Subcutaneous abdominal adipose tissue (tissue), 5 donors: ENCODE measurements at regions not wholly inside any gene's neighbourhood (a gene's known extent, or its start where the extent isn't known, plus 50 kb on each side); places are given as distances from the start of the nearest gene placed in this dataset.

Experiments
- H3K27ac ChIP-seq: one replicate; pipeline ENCODE4 v1.7.0; 2013; ENCODE audit warnings: low read depth, mild to moderate bottlenecking, inconsistent platforms, low read length, moderate library complexity
- H3K27me3 ChIP-seq, 5 donors: one replicate each; pipeline ENCODE4 v1.7.0; 2013; ENCODE audit warnings: low read length in 5 of 5, inconsistent platforms in 1 of 5; ENCODE audit not compliant: control insufficient read depth in 5 of 5, insufficient read depth in 4 of 5
- H3K36me3 ChIP-seq, 5 donors: one replicate each; pipeline ENCODE4 v1.7.0; 2013; ENCODE audit warnings: low read length in 5 of 5; ENCODE audit not compliant: control insufficient read depth in 5 of 5, insufficient read depth in 5 of 5
- H3K4me1 ChIP-seq, 5 donors: one replicate each; pipeline ENCODE4 v1.7.0; 2013; ENCODE audit warnings: low read length in 5 of 5, mild to moderate bottlenecking in 3 of 5, moderate library complexity in 1 of 5; ENCODE audit not compliant: control insufficient read depth in 5 of 5, insufficient read depth in 5 of 5
- H3K4me3 ChIP-seq, 5 donors: one replicate each; pipeline ENCODE4 v1.7.0; 2013; ENCODE audit warnings: low read length in 5 of 5, low read depth in 1 of 5
- H3K9ac ChIP-seq, 5 donors: one replicate each; pipeline ENCODE4 v1.7.0; 2013; ENCODE audit warnings: low read length in 5 of 5, mild to moderate bottlenecking in 4 of 5, moderate library complexity in 3 of 5
- H3K9me3 ChIP-seq, 5 donors: one replicate each; pipeline ENCODE4 v1.7.0; 2013; ENCODE audit warnings: low read length in 5 of 5; ENCODE audit not compliant: control insufficient read depth in 5 of 5
- donor health status: healthy.
- donor health status: healthy.
- donor health status: healthy.
- donor health status: healthy.
- donor health status: healthy.

DNA sequence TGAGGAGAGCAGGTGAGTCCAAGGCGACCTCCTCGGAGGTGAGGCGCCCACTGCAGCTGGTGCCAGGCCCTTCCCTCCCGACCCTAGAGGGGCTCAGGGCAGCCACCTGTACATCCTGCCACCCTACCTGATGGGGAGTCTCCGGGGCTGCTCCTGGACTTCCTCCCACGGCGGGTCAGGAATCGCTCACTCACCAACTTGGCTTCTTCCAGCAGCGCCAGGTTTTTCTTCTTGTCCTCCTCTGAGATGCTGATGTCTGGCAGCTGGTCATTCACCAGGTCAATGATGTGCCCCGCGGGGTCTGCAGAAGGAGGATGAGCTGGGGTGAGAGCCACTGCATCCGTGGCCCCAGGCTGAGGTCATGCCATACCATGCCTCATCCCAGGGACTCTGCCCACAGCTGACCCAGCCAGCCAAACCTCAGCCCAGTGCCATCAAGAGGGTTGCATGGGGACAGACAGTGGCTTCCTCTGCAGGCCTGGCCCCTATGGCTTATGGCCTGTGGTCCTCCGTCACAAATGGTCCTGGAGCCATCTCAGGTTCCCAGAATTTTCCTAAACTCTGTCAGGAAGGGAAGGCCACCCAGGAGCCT, 61.0 kb upstream of the LYVE1 start:
- Histone ChIP-seq H3K9ac (no peak overlapping the region), H3K9me3 (no peaks in the 10 kb centered on the region), H3K4me3 (no peak overlapping the region), H3K27ac (no peak overlapping the region), H3K36me3 (no peaks in the 10 kb centered on the region), H3K4me1 (peaks cover 0 to 20% (median 17%) of the 10 kb centered on the region in 5 donors), H3K27me3 (no peaks in the 10 kb centered on the region)

DNA sequence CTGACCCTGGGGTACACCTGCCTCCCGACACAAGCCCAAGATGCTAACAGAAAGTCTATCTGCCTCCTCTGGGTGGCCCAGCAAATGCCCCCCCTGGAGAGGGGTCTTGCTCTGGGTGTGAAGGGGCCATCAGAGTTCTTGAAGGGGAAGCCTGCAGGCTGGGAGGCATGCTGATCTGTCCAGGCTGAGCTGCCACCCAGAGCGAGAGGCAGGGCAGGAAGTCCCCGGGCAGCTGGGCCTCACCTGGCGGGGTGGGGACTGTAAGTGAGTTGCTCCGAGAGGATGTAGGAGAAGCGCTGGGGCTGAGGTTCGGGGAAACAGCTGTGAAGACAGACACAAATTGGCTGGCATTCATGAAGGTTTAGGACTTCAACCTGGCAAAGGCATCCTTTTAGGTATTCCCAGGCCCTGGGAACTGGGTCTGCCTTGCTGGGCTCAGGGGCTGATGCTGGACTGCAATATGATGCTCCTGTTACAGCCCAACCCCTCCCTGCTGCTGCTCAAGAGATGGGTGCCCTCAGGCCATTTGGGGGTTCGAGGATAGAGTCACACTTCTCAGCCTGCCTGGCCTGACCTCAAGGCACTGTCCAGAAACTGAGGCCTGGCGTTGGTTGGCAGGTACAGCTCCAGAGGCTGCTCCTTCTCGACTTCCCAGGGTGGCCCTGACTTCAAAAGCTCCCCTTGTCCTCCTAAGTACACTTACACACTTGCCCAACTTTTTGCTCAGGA, 60.2 kb upstream of the LYVE1 start:
- H3K9me3 ChIP-seq = no peaks in the 10 kb centered on the region
- H3K36me3 ChIP-seq = no peaks in the 10 kb centered on the region
- H3K9ac ChIP-seq = no peak overlapping the region
- no peak overlapping the region for H3K27ac ChIP-seq
- no peaks in the 10 kb centered on the region for H3K27me3 ChIP-seq
- H3K4me1 ChIP-seq = peaks cover 2 to 29% (median 25%) of the 10 kb centered on the region in 5 donors
- H3K4me3 ChIP-seq = no peak overlapping the region

DNA sequence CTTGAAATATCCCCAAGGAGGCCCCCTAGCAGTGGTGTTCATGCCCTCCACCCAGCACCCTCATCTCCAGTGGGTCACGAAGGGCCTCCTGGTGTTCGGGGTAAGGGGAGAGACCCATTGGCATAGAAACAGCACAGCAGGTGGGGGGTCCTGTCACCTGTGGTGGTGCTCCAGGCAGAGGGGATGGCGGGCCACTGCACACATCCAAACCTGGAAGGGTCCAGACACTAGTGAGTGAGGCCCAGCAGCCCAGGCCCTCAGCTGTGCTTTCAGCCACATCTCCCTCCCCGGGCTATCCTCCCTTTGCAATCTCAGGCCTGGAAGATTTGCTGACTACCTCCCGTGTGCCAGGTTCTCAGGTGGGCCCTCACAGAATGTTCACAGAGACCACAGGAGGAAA, 59.4 kb upstream of the LYVE1 start:
- Histone ChIP-seq H3K27me3 (no peaks in the 10 kb centered on the region), H3K9ac (no peak overlapping the region), H3K4me1 (peaks cover 2 to 36% (median 32%) of the 10 kb centered on the region in 5 donors), H3K4me3 (no peak overlapping the region), H3K36me3 (peaks cover 0 to 1% (median 0%) of the 10 kb centered on the region in 5 donors), H3K27ac (no peak overlapping the region), H3K9me3 (no peaks in the 10 kb centered on the region)

DNA sequence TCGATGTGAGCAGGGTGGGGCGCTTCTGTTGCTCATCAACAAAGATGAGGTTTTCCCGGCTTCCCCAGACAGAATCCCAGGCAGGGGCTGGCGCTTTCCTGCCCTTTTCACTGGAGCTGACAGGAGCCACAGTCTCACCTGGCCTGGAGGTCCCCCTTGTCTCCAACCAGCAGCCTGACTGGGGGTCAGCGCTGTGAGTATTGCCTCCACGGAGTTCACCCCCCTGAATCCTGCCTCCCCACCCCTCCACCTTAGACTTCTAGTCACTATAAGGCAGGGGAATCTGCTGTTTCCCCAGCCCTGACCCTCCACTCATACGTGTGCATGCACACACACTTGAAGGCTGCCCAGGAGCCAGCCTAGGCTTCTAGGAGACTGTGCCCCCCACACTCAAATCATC, 58.8 kb upstream of the LYVE1 start:
- Histone ChIP-seq H3K9me3 (no peaks in the 10 kb centered on the region), H3K4me3 (no peak overlapping the region), H3K27me3 (no peaks in the 10 kb centered on the region), H3K9ac (no peak overlapping the region), H3K27ac (no peak overlapping the region), H3K36me3 (peaks cover 0 to 3% (median 0%) of the 10 kb centered on the region in 5 donors), H3K4me1 (peaks cover 2 to 39% (median 33%) of the 10 kb centered on the region in 5 donors)

DNA sequence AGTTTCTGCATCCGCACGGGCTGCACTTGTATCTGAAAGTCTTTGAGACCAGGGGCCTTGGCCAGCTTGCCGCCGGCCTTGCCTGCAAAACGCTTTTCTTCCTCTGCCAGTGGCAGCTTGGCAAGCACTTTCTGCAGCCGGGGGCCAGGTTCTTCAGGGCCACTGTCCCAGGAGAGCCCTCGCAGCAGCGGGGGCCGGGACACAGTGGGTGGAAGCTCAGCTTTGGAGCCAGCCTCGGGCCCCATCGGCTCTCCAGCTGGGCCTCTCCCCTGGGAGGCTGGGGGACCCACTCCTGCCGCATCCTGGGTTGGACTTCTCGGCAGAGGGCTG, 57.5 kb upstream of the LYVE1 start:
- Histone ChIP-seq H3K27ac (no peak overlapping the region), H3K9ac (peak overlapping the region in 1 of 5 donors; percentile 19), H3K9me3 (no peaks in the 10 kb centered on the region), H3K4me1 (peaks cover 2 to 40% (median 33%) of the 10 kb centered on the region in 5 donors), H3K36me3 (peaks cover 0 to 3% (median 0%) of the 10 kb centered on the region in 5 donors), H3K4me3 (no peak overlapping the region), H3K27me3 (no peaks in the 10 kb centered on the region)

DNA sequence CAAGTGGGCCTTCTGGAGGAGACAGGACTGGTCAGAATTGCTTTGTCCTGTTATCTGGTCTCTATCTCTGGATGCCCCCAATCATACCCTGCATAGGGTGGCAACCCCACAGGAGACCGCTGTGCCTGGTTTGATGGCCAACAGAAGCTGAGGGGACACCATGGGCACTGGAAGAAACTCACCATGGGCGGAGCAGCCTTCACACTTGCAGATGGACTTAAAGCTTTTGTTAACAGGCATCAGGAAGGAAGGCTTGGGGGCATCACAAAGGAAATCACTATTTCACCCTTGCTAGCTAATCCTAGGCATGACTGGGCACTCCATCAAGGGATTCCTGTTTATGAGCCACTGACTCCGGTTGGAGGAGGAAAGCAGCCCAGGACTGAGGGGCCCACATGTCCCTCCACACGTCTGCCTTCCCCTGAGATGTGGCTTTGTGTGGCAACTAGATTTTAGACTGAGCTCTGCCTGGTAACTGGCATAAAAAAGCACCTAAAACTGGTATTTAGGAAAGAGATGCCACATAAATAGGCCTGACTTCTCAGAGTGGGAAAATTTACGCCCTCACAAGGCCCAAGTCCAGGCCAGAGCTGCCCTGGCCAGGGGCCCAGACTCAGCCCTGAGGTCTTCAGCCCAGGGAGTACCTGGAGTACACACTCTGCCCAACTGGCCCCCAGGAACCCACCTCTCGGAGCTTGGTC, 57.0 kb upstream of the LYVE1 start:
- H3K27me3 ChIP-seq = no peaks in the 10 kb centered on the region

DNA sequence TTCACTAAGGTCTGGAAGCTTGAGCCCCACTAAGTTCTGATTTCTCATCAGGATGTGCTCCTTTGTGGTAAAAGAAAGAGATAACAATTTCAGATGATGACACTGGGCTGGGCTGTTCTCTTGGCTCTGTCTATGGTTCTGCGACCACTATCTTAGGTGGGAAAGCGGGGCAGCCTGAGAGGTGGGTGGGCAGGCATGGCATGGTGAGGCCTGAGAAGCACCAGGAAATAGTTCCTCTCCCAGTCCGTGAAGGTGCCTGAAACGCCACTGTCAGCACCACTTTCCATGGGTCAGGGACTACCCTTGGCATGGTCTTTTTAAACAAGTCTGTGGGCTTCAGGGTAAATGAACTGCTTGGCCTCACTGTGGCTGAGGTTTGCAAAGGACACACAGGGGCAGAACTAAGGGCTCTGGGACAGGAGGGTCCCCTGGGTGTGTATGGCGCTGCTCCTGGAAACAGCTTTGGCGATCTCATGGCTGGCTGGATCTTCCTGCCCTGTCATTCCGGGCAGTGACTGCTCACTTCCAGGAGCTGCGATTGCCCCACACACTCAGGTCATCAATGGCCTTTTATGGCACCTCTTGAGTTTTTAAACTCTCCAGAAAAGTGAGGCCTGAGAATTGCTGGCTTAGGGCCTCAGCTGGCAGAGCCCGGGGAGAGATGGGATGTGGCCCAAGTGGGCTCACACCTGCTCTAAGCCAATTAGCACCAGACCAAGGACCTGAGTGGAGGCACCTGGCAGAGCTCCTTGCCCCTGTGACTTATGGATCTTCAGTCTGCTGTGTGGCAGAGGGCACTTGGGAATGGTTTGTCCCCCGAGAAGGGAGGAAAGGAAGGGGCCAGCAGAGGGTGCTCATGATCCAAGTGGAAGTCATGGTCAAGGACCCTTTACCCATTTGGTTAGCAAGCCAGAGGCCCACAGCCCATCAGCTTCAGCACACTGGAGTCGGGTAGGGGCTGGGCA, 55.6 kb upstream of the LYVE1 start:
- H3K9me3 ChIP-seq = no peaks in the 10 kb centered on the region
- peak overlapping the region; percentile 11 for H3K27ac ChIP-seq
- H3K9ac ChIP-seq = peak overlapping the region in 2 of 5 donors; percentile 26 to 45
- H3K4me3 ChIP-seq = peak overlapping the region in 1 of 5 donors; percentile 10
- peaks cover 0 to 3% (median 0%) of the 10 kb centered on the region in 5 donors for H3K36me3 ChIP-seq
- H3K4me1 ChIP-seq = peaks cover 2 to 41% (median 33%) of the 10 kb centered on the region in 5 donors
- H3K27me3 ChIP-seq = no peaks in the 10 kb centered on the region

More for the DNA sequence above, 57.0 kb upstream of the LYVE1 start:
- Histone ChIP-seq H3K9ac (peak overlapping the region in 1 of 5 donors; percentile 19), H3K36me3 (peaks cover 0 to 3% (median 0%) of the 10 kb centered on the region in 5 donors), H3K27ac (no peak overlapping the region), H3K9me3 (no peaks in the 10 kb centered on the region), H3K4me3 (no peak overlapping the region), H3K4me1 (peaks cover 2 to 40% (median 33%) of the 10 kb centered on the region in 5 donors)

DNA sequence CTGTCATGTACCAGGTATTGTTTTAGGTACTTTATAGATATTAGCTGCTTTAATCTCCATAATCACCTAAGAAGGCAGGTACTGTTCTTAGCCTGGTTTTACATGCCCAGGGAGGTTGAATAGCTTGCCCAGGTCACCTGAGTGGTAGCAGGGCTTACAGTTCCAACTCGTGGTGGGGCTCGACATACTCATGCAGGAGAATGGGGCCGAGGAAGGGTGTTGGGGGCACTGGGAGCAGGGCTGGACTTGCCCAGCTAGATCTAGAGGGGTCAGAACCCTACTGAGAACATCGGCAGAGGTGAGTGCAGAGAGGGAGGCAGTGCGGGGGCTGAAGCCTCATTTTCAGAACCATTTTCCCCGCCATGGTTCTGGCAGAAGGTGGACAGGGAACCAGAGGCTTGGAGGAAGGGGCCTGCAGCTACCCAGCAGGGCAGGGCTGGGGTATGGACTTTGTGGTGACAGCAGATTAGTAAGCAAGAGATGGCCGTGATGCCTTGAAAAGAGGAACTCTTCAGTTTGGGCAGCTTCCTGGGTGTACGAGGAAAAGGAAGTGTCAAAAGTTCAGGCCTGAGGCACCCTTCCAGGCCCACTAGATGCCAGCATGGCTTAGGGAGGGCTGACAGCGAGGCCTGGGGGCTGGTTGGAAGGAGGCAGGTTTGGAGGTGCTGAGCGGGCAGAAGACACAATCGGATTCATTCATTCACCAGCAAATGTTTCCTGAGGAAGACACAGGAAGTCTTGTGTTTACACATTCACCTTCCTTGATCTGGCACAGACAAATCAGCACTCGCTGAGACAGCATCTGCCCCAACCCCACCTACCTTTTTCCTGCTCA, 54.7 kb upstream of the LYVE1 start:
- Histone ChIP-seq H3K4me3 (no peak overlapping the region), H3K27me3 (no peaks in the 10 kb centered on the region), H3K27ac (no peak overlapping the region), H3K9me3 (no peaks in the 10 kb centered on the region), H3K36me3 (peaks cover 0 to 3% (median 0%) of the 10 kb centered on the region in 5 donors), H3K9ac (no peak overlapping the region), H3K4me1 (peaks cover 2 to 46% (median 33%) of the 10 kb centered on the region in 5 donors)

DNA sequence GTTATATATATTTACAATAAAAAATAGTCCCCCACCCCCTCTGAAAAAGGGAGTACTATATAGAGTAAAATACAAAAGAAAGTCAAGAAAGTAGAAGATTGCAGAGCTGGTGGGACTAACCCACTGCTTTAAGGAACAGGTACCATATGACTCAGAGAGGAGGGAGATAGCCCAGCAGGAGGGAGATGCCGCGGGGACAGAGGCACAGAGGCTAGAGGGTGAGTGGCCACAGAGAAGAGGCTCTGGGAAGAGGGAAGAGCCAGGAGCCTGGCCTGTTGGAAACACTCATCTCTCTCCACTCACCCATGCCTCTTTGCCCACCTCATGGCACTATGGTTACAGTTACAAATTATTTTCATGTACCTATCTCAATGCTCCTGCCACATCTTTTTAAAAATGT, 53.6 kb upstream of the LYVE1 start:
- Histone ChIP-seq H3K4me1 (peaks cover 2 to 46% (median 33%) of the 10 kb centered on the region in 5 donors), H3K27ac (no peak overlapping the region)

More for the DNA sequence above, 53.6 kb upstream of the LYVE1 start:
- Histone ChIP-seq H3K4me3 (no peak overlapping the region), H3K27me3 (no peaks in the 10 kb centered on the region), H3K36me3 (peaks cover 0 to 3% (median 0%) of the 10 kb centered on the region in 5 donors), H3K9me3 (no peaks in the 10 kb centered on the region), H3K9ac (no peak overlapping the region)
